Activated CD4-positive, alpha-beta T cell treated with anti-CD3 and anti-CD28 coated beads for 1 hour (primary cell): ENCODE measurements at regions not wholly inside any gene's neighbourhood (a gene's known extent, or its start where the extent isn't known, plus 50 kb on each side); places are given as distances from the start of the nearest gene placed in this dataset.
"Not testable (repeated sequence)": the region's sequence is repeated elsewhere in the genome, so short reads cannot be mapped to it uniquely, and the experiment has no call there.

Experiments used
- DNase-seq: peaks from one replicate; pipeline ENCODE4 v3.0.0-alpha.2; 2020

DNA sequence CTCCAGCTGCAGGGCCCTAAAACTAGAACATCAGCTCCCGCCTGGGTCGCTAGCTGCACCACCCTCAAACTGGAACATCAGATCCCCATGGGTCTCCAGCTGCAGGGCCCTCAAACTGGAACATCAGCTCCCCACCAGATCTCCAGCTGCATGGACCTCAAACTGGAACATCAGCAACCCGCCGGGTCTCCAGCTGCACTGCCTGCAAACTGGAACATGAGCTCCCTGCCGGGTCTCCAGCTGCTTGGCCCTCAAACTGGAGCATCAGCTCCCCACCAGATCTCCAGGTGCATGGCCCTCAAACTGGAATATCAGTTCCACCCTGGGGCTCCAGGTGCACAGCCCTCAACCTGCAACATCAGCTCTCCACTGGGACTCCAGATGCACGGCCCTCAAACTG, 82.7 kb downstream of the TFRC start:
- not testable (repeated sequence) for DNase-seq

GRCh38 chr3:195996314-195996713, 85.6 kb downstream of the TFRC start:
- not testable (repeated sequence) for DNase-seq

DNA sequence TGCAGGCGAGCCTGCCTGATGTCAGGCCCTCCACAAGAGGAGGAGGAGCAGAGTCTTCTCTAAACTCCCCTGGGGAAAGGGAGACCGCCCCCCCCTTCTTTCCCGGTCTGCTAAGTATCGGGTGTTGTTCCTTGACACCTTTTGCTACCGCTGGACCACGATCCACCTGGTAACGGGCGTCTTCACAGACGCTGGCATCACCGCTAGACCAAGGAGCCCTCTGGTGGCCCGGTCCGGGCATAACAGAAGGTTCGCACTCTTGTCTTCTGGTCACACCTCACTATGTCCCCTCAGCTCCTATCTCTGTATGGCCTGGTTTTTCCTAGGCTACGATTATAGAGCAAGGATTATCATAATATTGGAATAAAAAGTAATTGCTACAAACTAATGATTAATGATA, 86.0 kb upstream of the TNK2 start:
- peak; percentile 40 for DNase-seq

DNA sequence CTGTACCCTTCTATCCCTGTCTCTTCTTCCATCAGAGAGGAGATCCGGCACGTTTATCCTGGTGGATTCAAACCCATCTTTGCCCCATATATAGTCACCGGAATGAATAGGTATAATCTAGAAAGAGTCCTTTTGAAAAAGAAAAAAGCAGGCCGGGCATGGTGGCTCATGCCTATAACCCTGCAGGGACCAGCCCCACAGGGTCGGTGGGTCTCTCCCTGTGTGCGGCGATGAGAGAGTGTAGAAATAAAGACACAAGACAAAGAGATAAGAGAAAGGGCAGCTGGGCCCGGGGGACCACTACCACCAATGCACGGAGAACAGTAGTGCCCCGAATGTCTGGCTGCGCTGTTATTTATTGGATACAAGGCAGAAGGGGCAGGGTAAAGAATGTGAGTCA, 85.3 kb upstream of the TNK2 start:
- DNase-seq: not testable (repeated sequence)

GRCh38 chr3:195992956-195993595, 84.7 kb upstream of the TNK2 start:
- DNase-seq: not testable (repeated sequence)

- DNase-seq: not testable (repeated sequence)
Observed at GRCh38 chr3:195991986-195992385, 83.6 kb upstream of the TNK2 start.

DNA sequence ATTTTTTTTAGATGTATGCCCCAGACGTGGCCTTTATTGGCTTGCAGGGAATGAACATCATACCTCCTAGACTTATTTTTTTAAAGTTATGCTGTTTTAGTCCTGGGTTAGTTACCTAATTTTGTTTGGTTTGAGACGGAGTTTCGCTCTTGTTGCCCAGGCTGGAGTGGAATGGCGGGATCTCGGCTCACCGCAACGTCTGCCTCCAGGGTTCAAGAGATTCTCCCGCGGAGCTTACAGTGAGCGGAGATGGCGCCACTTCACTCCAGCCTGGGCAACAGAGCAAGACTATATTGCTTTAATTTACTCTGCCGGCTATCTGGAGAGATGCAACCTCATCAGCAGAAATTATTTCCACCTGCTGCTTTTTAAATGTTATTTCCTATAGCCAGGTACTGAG, 82.9 kb upstream of the TNK2 start:
- not testable (repeated sequence) for DNase-seq

DNA sequence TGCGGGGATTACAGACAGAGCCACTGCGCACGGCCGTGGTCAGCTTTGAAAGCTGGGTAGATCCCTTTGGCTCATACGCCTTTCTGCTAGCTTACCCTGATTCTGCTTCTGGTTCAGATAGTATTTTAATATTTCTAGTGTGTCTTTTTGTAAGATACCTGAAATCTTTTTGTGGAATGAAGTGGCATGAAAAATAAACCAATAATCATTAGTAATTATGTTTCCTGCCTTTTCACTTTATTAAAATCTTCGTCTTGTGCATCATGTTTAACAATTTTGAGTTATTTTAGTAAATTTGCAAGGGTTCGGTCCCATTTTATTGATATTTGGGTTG, 82.5 kb upstream of the TNK2 start:
- DNase-seq: not testable (repeated sequence)

DNA sequence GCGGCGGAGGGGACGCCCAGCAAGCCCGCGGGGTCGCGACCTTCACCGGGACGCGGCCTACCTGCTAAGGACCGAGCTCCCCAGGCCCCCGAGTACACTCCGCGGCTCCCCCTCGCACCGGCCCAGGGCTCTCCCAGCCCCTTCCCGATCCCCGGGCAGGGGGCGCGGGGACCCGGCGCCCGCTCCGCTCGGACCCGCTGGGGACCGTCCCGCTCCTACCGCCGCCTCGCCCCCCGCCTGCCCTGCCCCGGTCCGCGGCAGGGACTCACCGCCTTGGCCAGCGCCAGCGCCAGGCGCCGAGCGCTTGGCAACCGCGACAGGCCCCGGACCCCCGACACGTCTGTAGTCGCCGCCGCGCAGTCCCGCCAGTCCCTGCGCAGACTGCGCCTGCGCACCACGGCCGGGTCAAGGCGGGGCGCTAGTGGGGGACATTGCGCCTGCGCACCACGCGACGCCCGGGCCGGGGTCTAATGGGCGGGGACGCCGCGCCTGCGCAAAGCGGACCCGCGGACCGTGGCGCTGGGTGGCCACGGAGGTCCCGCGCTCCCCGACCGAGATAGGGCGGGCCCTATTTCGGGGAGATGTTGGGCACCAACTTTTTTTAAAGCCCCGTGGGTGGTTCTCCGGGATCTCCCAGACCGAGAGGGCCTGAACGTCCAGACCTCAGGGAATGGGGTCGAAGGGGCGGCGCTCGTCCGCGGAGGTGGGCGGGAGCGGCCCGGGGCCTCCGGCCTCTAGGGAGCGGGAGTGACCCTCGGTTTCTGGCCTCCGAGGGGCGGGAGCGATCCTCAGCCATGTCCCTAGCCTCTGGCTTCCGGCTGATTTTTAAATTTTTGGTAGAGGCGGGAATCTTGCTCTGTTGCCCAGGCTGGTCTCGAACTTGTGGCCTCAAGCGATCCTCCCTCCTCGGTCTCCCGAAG, 81.8 kb upstream of the TNK2 start:
- DNase-seq: peak; percentile 95

DNA sequence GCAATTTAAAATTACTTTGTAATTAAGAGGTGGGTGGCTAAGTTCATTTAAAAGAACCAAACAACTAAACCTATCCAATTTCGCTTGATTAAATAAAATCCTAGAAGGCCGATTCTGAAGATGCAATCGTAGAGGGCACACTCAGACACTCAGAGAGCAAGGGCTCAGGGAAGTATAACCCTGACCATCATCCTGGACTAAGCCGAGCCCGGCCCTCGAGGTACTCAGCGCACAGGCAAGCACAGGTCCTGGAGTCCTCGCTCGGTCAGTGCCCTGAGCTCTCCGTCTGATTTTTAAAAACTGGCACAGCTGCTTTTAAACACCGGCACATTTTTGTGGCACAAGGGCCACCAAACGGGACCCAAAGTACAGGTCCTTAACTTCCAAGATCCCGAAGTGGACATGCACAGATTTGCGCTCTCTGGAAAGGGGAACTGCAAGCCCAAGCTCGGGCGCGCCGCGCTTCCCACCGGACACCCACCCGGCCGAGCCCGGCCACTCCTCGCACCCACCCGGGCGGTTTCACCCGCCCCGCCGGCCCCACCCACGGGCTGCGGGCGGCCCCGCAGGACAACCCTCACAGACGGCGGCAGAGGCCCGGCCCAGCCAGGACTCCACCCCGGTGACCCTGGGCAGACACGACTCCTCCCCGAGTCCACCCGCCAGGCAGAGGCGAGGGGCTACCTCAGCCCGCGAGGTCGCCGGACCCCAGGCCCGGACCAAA, 81.0 kb upstream of the TNK2 start:
- not testable (repeated sequence) for DNase-seq

DNA sequence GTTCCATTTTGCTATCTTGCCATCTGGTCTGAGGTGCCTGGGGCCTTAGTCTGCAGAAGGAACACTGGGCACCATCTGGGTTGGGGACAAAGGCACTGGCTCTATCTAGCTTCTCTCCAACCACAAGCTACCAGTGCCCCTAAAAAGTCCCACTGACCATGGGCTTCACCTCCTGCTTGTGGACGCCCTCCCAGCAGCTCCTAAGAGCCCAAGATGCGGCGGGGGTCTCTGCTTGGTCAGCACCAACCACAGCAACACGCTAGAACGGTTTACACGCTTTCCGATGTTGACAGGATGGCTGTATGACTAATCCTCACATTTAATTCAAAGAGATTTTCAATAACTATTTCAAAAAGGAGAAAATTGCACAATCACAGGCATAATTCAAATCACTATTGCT, 80.4 kb upstream of the TNK2 start:
- DNase-seq: not testable (repeated sequence)

DNA sequence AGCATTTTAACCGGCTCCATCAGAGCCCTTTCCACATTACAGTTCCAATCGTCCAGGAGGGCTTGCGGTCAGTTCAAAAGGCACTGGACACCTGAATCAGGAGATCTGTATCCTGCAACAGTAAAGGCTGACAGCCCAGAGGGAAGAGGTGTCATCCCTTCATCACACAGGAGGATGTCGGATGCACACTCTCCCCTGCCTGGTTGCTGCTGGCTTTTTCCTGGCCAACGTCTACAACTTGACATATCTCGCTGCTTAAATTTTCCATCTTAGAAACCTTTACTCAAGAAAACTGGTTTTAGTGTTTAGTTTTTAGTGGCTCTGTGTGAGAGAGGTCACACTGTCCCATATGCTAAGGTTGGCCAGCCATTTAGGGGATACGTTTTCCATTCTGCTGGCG, 78.7 kb upstream of the TNK2 start:
- DNase-seq: not testable (repeated sequence)

DNA sequence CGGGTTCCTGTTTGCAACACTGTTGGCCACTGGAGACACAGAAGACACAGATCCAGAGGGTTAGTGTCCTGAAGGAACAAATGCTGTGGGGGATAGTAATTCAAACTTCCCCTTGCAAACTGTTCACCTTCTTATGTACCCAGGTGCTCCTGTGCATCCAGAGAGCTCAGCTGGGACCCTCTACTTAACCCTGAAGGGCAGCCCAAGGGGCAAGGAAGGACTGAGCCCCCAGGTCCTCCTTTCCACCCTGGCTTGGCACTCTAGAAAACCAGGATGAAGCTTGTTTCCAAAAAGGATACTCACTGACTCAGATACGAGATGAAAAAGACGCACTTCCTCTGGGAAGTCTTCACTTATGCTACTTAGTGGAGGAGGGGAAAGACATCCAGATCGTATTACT, 78.2 kb upstream of the TNK2 start:
- not testable (repeated sequence) for DNase-seq

GRCh38 chr3:195985348-195985920, 77.1 kb upstream of the TNK2 start:
- DNase-seq: not testable (repeated sequence)

- DNase-seq: not testable (repeated sequence)
Observed at GRCh38 chr3:195984392-195985030, 76.2 kb upstream of the TNK2 start.

- DNase-seq: not testable (repeated sequence)
Observed at GRCh38 chr3:195983880-195984279, 75.5 kb upstream of the TNK2 start.

GRCh38 chr3:195982754-195983153, 74.4 kb upstream of the TNK2 start:
- DNase-seq: not testable (repeated sequence)

GRCh38 chr3:195981778-195982177, 73.4 kb upstream of the TNK2 start:
- not testable (repeated sequence) for DNase-seq

GRCh38 chr3:195979877-195980276, 71.5 kb upstream of the TNK2 start:
- DNase-seq: not testable (repeated sequence)

DNA sequence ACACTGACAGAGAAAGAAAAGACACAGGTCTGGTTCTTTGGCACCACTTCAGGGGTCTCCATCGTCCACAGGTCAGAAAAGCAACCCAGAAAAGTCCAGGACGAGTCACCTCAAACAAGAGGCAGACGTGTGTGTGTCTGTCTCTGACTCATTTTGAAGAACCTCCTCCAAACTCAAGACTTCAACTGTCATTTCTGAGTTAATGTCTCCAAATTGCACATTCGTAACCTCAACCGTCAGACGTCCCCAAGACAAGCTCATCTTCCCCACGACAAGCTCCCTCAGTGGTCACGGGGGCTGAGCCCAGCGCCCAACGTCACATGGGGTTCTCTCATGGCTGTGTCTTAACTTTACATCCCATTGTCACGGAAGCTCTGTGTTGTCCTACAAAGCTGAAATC, 70.2 kb upstream of the TNK2 start:
- DNase-seq: not testable (repeated sequence)

DNA sequence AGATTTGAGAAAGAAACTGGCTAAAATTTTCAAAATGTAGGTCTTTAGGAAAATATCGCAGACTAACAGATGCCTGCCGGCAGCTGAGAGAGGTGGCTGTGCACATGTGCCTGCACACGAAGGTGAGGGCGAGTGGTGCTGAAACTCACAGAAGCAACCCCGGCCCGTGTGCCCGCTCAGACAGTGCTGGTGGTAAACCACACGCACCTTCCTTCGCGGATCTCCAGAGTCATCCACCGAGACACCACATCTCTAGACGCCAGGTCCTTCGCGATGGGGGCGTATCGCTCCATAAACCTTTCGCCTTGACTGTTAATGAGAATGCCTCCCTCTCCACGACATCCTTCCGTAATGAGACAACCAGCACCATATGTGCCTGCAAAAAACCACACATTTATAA, 68.5 kb upstream of the TNK2 start:
- DNase-seq: not testable (repeated sequence)

- not testable (repeated sequence) for DNase-seq
Observed at GRCh38 chr3:195974281-195974680, 65.9 kb upstream of the TNK2 start.

DNA sequence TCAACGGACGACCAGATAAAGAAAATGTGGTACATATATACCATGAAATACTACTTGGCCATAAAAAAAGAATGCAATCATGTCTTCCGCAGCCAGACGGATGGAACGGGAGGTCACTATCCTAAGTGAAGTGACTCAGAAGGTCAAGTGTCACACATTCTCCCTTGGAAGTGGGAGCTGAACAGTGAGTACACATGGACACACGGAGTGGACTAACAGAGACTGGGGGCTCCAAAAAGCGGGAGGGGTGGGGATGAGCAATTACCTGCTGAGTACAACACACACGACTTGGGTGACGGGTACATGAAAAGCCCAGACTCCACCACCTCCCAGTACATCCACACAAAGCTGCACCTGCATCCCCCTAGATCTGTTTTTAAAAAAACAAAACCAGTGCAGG, 62.5 kb upstream of the TNK2 start:
- DNase-seq: not testable (repeated sequence)
